GM12878 (cell line): ENCODE measurements at regions not wholly inside any gene's neighbourhood (a gene's known extent, or its start where the extent isn't known, plus 50 kb on each side); places are given as distances from the start of the nearest gene placed in this dataset.

Experiments used
- ATF3 ChIP-seq: IDR thresholded peaks from 2 replicates; pipeline ENCODE4 v1.6.1; 2011; ENCODE audit warnings: low read depth, mild to moderate bottlenecking, low read length, moderate library complexity, borderline replicate concordance; ENCODE audit errors: extremely low read depth
- ESRRA ChIP-seq: IDR thresholded peaks from 2 replicates; pipeline ENCODE4 v1.6.1; 2012; ENCODE audit warnings: mild to moderate bottlenecking, low read length, improper control_type of control experiment
- HDGF ChIP-seq: fragments of 450-650 bp; IDR thresholded peaks from 2 replicates; pipeline ENCODE4 v1.6.1; 2016; ENCODE audit warnings: antibody characterized with exemption
- IKZF1 ChIP-seq: fragments of 450-650 bp; conservative IDR thresholded peaks from 2 replicates; pipeline ENCODE4 v1.6.1; 2017; ENCODE audit warnings: antibody characterized with exemption, mild to moderate bottlenecking
- NFIC ChIP-seq: IDR thresholded peaks from 2 replicates; pipeline ENCODE4 v1.6.1; 2012; ENCODE audit warnings: low read depth, mild to moderate bottlenecking, inconsistent platforms, low read length, moderate library complexity
- TARDBP ChIP-seq: IDR thresholded peaks from 2 replicates; pipeline ENCODE4 v1.6.1; 2016; ENCODE audit warnings: borderline replicate concordance
- ZBTB4 ChIP-seq: fragments of 450-650 bp; formaldehyde crosslinking; IDR thresholded peaks from 2 replicates; pipeline ENCODE4 v1.4.0; 2022; ENCODE audit warnings: mild to moderate bottlenecking, moderate library complexity
- ZNF384 ChIP-seq: IDR thresholded peaks from 2 replicates; pipeline ENCODE4 v1.6.1; 2012; ENCODE audit warnings: low read depth, mild to moderate bottlenecking, low read length, improper control_type of control experiment, borderline replicate concordance
- TF ChIP-seq, protein P1 (sequence below): fragments of 450-650 bp; IDR thresholded peaks from 2 replicates; pipeline ENCODE4 v1.6.1; 2017; ENCODE audit warnings: mild to moderate bottlenecking, moderate library complexity
- TF ChIP-seq, protein P2 (sequence below): IDR thresholded peaks from 2 replicates; pipeline ENCODE4 v1.6.1; 2012; ENCODE audit warnings: low read depth, low read length, improper control_type of control experiment

- TF ChIP-seq IKZF1 (no peak), ATF3 (no peak), TARDBP (no peak), HDGF (no peak), ESRRA (no peak), NFIC (no peak), ZBTB4 (CRISPR knock-in tag) (no peak), ZNF384 (no peak)
- TF ChIP-seq, protein P1, sequence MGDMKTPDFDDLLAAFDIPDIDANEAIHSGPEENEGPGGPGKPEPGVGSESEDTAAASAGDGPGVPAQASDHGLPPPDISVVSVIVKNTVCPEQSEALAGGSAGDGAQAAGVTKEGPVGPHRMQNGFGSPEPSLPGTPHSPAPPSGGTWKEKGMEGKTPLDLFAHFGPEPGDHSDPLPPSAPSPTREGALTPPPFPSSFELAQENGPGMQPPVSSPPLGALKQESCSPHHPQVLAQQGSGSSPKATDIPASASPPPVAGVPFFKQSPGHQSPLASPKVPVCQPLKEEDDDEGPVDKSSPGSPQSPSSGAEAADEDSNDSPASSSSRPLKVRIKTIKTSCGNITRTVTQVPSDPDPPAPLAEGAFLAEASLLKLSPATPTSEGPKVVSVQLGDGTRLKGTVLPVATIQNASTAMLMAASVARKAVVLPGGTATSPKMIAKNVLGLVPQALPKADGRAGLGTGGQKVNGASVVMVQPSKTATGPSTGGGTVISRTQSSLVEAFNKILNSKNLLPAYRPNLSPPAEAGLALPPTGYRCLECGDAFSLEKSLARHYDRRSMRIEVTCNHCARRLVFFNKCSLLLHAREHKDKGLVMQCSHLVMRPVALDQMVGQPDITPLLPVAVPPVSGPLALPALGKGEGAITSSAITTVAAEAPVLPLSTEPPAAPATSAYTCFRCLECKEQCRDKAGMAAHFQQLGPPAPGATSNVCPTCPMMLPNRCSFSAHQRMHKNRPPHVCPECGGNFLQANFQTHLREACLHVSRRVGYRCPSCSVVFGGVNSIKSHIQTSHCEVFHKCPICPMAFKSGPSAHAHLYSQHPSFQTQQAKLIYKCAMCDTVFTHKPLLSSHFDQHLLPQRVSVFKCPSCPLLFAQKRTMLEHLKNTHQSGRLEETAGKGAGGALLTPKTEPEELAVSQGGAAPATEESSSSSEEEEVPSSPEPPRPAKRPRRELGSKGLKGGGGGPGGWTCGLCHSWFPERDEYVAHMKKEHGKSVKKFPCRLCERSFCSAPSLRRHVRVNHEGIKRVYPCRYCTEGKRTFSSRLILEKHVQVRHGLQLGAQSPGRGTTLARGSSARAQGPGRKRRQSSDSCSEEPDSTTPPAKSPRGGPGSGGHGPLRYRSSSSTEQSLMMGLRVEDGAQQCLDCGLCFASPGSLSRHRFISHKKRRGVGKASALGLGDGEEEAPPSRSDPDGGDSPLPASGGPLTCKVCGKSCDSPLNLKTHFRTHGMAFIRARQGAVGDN = no peak
- TF ChIP-seq, protein P2, sequence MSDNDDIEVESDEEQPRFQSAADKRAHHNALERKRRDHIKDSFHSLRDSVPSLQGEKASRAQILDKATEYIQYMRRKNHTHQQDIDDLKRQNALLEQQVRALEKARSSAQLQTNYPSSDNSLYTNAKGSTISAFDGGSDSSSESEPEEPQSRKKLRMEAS = no peak
Observed at GRCh38 chr2:198809976-198810375, 647.8 kb downstream of the SATB2 start (continued).
